Erythroblast (primary cell): ENCODE measurements at regions not wholly inside any gene's neighbourhood (a gene's known extent, or its start where the extent isn't known, plus 50 kb on each side); places are given as distances from the start of the nearest gene placed in this dataset.

Experiments used
- GATA1 ChIP-seq: IDR thresholded peaks from 2 replicates; pipeline ENCODE4 v1.6.1; 2011; ENCODE audit warnings: low read depth, mild to moderate bottlenecking, control low read depth, low read length, moderate library complexity
- POLR2A ChIP-seq: IDR thresholded peaks from 2 replicates; pipeline ENCODE4 v1.6.1; 2011; ENCODE audit warnings: mild to moderate bottlenecking, low read length

DNA sequence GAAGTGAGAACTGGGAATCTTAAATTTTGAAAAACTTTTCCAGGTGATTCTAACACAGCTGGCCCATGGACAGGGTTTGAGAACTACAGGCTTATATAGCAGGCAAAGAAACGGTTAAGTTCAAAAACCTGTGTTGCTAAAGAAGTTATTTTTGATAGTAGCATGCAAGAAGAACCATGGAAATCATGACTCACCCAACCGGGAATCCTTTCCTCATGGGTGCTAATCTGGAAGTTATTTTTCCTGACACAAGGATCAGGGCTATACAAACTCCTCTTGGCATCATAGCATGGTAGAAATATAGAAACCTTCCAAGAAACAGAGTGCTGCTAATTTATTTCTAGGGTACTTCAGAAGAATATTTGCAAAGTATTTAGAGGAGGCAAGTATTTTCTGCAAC, 588.7 kb downstream of the CCER1 start:
- TF ChIP-seq POLR2A (no peak), GATA1 (no peak)
